DOHH2 (cell line): ENCODE measurements at regions not wholly inside any gene's neighbourhood (a gene's known extent, or its start where the extent isn't known, plus 50 kb on each side); places are given as distances from the start of the nearest gene placed in this dataset.

Source experiments
- H3F3A ChIP-seq: fragments of 200-600 bp; sonication (generic), shearing (Covaris generic); 2 replicates; pipeline ENCODE4 v1.6.0; 2016; ENCODE audit warnings: antibody characterized with exemption, mild to moderate bottlenecking; ENCODE audit not compliant: control insufficient read depth, insufficient read depth
- H3K27ac ChIP-seq: fragments of 200-600 bp; sonication (generic); 2 replicates; pipeline ENCODE4 v1.5.1; 2014; ENCODE audit warnings: low read depth, mild to moderate bottlenecking, low read length, moderate library complexity
- H3K27me3 ChIP-seq: fragments of 200-600 bp; sonication (generic); 2 replicates; pipeline ENCODE4 v1.6.1; 2014; ENCODE audit warnings: mild to moderate bottlenecking, low read length, mixed read lengths; ENCODE audit not compliant: control insufficient read depth
- H3K36me3 ChIP-seq: fragments of 200-600 bp; sonication (generic); 2 replicates; pipeline ENCODE4 v1.6.1; 2014; ENCODE audit warnings: mild to moderate bottlenecking, low read length, moderate library complexity, mixed read lengths; ENCODE audit not compliant: control insufficient read depth
- H3K4me1 ChIP-seq: fragments of 200-600 bp; sonication (generic); 2 replicates; pipeline ENCODE4 v1.6.1; 2014; ENCODE audit warnings: mild to moderate bottlenecking, low read length, mixed read lengths; ENCODE audit not compliant: control insufficient read depth
- H3K4me2 ChIP-seq: fragments of 200-600 bp; sonication (generic); 2 replicates; pipeline ENCODE4 v1.6.0; 2014; ENCODE audit warnings: mild to moderate bottlenecking, low read length, moderate library complexity
- H3K4me3 ChIP-seq: fragments of 200-600 bp; sonication (generic); 2 replicates; pipeline ENCODE4 v1.5.1; 2014; ENCODE audit warnings: mild to moderate bottlenecking, low read length, mixed read lengths
- H3K79me2 ChIP-seq: fragments of 200-600 bp; sonication (generic); 2 replicates; pipeline ENCODE4 v1.6.1; 2014; ENCODE audit warnings: mild to moderate bottlenecking, low read length, mixed read lengths; ENCODE audit not compliant: control insufficient read depth
- H3K9me2 ChIP-seq: fragments of 200-600 bp; sonication (generic); replicated peaks from 2 replicates; pipeline ENCODE4 v1.6.1; 2014; ENCODE audit warnings: mild to moderate bottlenecking, low read length, mixed read lengths; ENCODE audit not compliant: control insufficient read depth
- H3K9me3 ChIP-seq: fragments of 200-600 bp; sonication (generic); 2 replicates; pipeline ENCODE4 v1.6.1; 2014; ENCODE audit warnings: antibody characterized with exemption, low read length, mixed read lengths; ENCODE audit not compliant: control insufficient read depth, insufficient read depth
- H4K20me1 ChIP-seq: fragments of 200-600 bp; sonication (generic); 2 replicates; pipeline ENCODE4 v1.6.0; 2014; ENCODE audit warnings: low read depth, mild to moderate bottlenecking, antibody characterized with exemption, low read length, moderate library complexity; ENCODE audit not compliant: control insufficient read depth, insufficient read depth
- CTCF ChIP-seq: fragments of 200-600 bp; sonication (generic); IDR thresholded peaks from one replicate; pipeline ENCODE4 v1.5.1; 2014; ENCODE audit warnings: antibody characterized with exemption, mild to moderate bottlenecking, low read depth, low read length; ENCODE audit not compliant: poor library complexity, severe bottlenecking
- EZH2phosphoT487 ChIP-seq: fragments of 200-600 bp; sonication (generic); IDR thresholded peaks from 2 replicates; pipeline ENCODE4 v1.6.1; 2017; ENCODE audit warnings: borderline replicate concordance, mild to moderate bottlenecking, antibody characterized with exemption, low read length, moderate library complexity, mixed read lengths

GRCh38 chrX:40849906-40850823 lies 114.8 kb upstream of the MED14 start:
- Histone ChIP-seq H3K79me2 (no peaks in the 10 kb centered on the region), H3K27me3 (no peaks in the 10 kb centered on the region), H3K9me2 (no peaks in the 10 kb centered on the region), H3F3A (no peaks in the 10 kb centered on the region), H3K9me3 (no peaks in the 10 kb centered on the region), H3K4me1 (no peaks in the 10 kb centered on the region), H3K4me3 (no peak overlapping the region), H4K20me1 (no peaks in the 10 kb centered on the region), H3K4me2 (no peak overlapping the region), H3K27ac (no peak overlapping the region), H3K36me3 (no peaks in the 10 kb centered on the region)
- TF ChIP-seq EZH2phosphoT487 = no peak
- no peak for TF ChIP-seq CTCF

DNA sequence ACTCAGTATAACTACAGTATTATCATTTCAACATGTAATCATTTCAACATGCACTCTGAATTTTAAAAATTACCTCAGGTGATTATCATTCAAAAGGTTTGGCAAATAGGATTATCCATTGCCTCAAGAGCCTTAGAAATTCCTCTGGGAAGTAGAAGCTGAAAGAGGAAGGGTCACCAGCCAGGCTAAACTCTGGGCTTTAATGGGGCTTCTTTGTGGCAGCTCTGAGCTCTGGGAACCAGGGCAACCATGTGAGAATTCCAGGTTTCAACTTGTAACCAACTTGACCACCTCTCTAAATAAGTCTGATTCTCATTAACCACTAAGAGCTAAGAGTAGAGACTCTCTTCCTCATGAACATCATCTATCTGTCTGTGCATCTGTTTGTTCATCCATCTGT lies 117.2 kb upstream of the MED14 start:
- Histone ChIP-seq H4K20me1 (no peaks in the 10 kb centered on the region), H3K27ac (no peak overlapping the region), H3K36me3 (no peaks in the 10 kb centered on the region), H3K9me3 (no peaks in the 10 kb centered on the region), H3K9me2 (no peaks in the 10 kb centered on the region), H3K27me3 (no peaks in the 10 kb centered on the region), H3F3A (no peaks in the 10 kb centered on the region), H3K4me3 (no peak overlapping the region), H3K4me2 (no peak overlapping the region), H3K4me1 (no peaks in the 10 kb centered on the region), H3K79me2 (no peaks in the 10 kb centered on the region)
- no peak for TF ChIP-seq CTCF
- no peak for TF ChIP-seq EZH2phosphoT487

DNA sequence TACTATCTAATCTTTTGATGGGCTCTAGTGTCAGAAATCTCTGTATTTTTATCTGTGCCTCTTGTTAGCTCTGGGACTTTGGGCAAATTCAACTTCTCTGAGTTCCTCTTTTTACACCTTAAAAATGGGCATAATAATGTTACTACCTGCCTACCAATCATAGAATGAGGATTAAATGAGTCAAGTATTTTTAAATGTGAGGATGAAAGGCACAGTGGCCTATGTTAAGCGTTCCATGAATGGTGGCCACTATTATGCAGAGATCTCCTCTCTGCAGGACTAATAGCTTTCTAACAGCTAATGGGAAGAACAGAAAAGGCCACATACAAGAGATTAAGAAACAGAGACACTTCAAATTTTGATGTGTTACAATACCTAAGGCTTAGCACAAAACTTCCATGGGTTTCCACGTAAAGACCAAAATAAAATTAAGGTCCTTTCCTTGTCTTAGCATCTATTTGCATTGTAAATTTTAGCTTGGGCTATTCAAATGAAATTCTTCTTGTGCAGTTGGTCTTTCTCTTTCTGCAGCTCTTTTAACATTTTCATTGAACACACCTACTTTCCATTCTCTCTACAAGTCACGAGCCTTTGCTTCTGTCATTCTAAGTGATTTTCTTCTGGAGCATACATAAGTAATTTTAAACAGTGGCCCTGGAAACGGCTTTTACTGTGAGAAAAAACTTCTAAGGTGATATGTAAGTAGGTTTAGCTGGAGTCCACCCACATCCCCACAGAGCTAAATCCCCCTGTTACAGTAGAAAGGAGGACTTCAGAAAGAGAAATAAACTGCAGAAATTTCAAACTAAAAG lies 117.9 kb upstream of the MED14 start:
- Histone ChIP-seq H3K9me3 (no peaks in the 10 kb centered on the region), H3K79me2 (no peaks in the 10 kb centered on the region), H3K9me2 (no peaks in the 10 kb centered on the region), H3K4me1 (no peaks in the 10 kb centered on the region), H4K20me1 (no peaks in the 10 kb centered on the region), H3K27me3 (no peaks in the 10 kb centered on the region), H3K4me3 (no peak overlapping the region), H3K4me2 (no peak overlapping the region), H3K27ac (no peak overlapping the region), H3F3A (no peaks in the 10 kb centered on the region), H3K36me3 (no peaks in the 10 kb centered on the region)
- TF ChIP-seq CTCF = no peak
- no peak for TF ChIP-seq EZH2phosphoT487
